Activated naive CD8-positive, alpha-beta T cell treated with anti-CD3 and anti-CD28 coated beads for 36 hours (primary cell): ENCODE measurements at regions not wholly inside any gene's neighbourhood (a gene's known extent, or its start where the extent isn't known, plus 50 kb on each side); places are given as distances from the start of the nearest gene placed in this dataset.
"Not testable (repeated sequence)": the region's sequence is repeated elsewhere in the genome, so short reads cannot be mapped to it uniquely, and the experiment has no call there.

ENCODE experiments used
- DNase-seq: peaks from one replicate; pipeline ENCODE4 v3.0.0; 2021
- H3K27ac Mint-ChIP-seq: one replicate; pipeline ENCODE4 v1.8.0; 2022; ENCODE audit warnings: mild to moderate bottlenecking, moderate library complexity, mixed read lengths
- H3K27me3 Mint-ChIP-seq: one replicate; pipeline ENCODE4 v1.8.0; 2022; ENCODE audit warnings: mild to moderate bottlenecking, mixed read lengths
- H3K36me3 Mint-ChIP-seq: one replicate; pipeline ENCODE4 v1.8.0; 2021; ENCODE audit warnings: mild to moderate bottlenecking, mixed read lengths
- H3K4me1 Mint-ChIP-seq: one replicate; pipeline ENCODE4 v1.8.0; 2021; ENCODE audit warnings: mixed read lengths
- H3K4me3 Mint-ChIP-seq: one replicate; pipeline ENCODE4 v1.8.0; 2022; ENCODE audit warnings: mild to moderate bottlenecking, moderate library complexity, mixed read lengths
- H3K9me3 Mint-ChIP-seq: one replicate; pipeline ENCODE4 v1.8.0; 2022; ENCODE audit warnings: mixed read lengths

- no peaks in the 10 kb centered on the region for H3K4me1 Mint-ChIP-seq
- DNase-seq = no peak
- H3K9me3 Mint-ChIP-seq = peaks cover 9% of the 10 kb centered on the region
- no peaks in the 10 kb centered on the region for H3K36me3 Mint-ChIP-seq
- H3K27ac Mint-ChIP-seq = no peak overlapping the region
- H3K4me3 Mint-ChIP-seq = no peak overlapping the region
- no peaks in the 10 kb centered on the region for H3K27me3 Mint-ChIP-seq
Measured at GRCh38 chr4:164023214-164023613, 528.7 kb downstream of the TMA16 start.

GRCh38 chr4:164027805-164028204 is 533.3 kb downstream of the TMA16 start:
- no peaks in the 10 kb centered on the region for H3K4me1 Mint-ChIP-seq
- no peaks in the 10 kb centered on the region for H3K36me3 Mint-ChIP-seq
- no peaks in the 10 kb centered on the region for H3K27me3 Mint-ChIP-seq

GRCh38 chr4:164039482-164039881 is 545.0 kb downstream of the TMA16 start:
- Mint-ChIP-seq H3K27me3 (no peaks in the 10 kb centered on the region), H3K9me3 (peaks cover 10% of the 10 kb centered on the region), H3K27ac (no peak overlapping the region), H3K36me3 (no peaks in the 10 kb centered on the region), H3K4me3 (no peak overlapping the region), H3K4me1 (no peaks in the 10 kb centered on the region)
- no peak for DNase-seq

More at GRCh38 chr4:164027805-164028204, 533.3 kb downstream of the TMA16 start:
- Mint-ChIP-seq H3K4me3 (no peak overlapping the region), H3K27ac (no peak overlapping the region), H3K9me3 (peaks cover 9% of the 10 kb centered on the region)
- no peak for DNase-seq

- H3K36me3 Mint-ChIP-seq = no peaks in the 10 kb centered on the region
- no peaks in the 10 kb centered on the region for H3K9me3 Mint-ChIP-seq
- no peaks in the 10 kb centered on the region for H3K27me3 Mint-ChIP-seq
Measured at GRCh38 chr4:164056426-164057142, 562.1 kb downstream of the TMA16 start.

GRCh38 chr4:164058776-164059445 is 564.4 kb downstream of the TMA16 start:
- Mint-ChIP-seq H3K9me3 (no peaks in the 10 kb centered on the region), H3K27ac (no peak overlapping the region), H3K27me3 (no peaks in the 10 kb centered on the region), H3K36me3 (no peaks in the 10 kb centered on the region), H3K4me1 (no peaks in the 10 kb centered on the region), H3K4me3 (no peak overlapping the region)
- no peak for DNase-seq

More at GRCh38 chr4:164056426-164057142, 562.1 kb downstream of the TMA16 start:
- no peaks in the 10 kb centered on the region for H3K4me1 Mint-ChIP-seq
- no peak for DNase-seq
- no peak overlapping the region for H3K4me3 Mint-ChIP-seq
- no peak overlapping the region for H3K27ac Mint-ChIP-seq

GRCh38 chr4:164060456-164060855 is 566.0 kb downstream of the TMA16 start:
- Mint-ChIP-seq H3K27me3 (no peaks in the 10 kb centered on the region), H3K9me3 (no peaks in the 10 kb centered on the region), H3K27ac (no peak overlapping the region), H3K4me1 (no peaks in the 10 kb centered on the region), H3K4me3 (no peak overlapping the region), H3K36me3 (no peaks in the 10 kb centered on the region)
- DNase-seq = no peak

- no peak for DNase-seq
- H3K9me3 Mint-ChIP-seq = peaks cover 16% of the 10 kb centered on the region
- no peaks in the 10 kb centered on the region for H3K4me1 Mint-ChIP-seq
- H3K36me3 Mint-ChIP-seq = no peaks in the 10 kb centered on the region
- H3K4me3 Mint-ChIP-seq = no peak overlapping the region
- H3K27ac Mint-ChIP-seq = no peak overlapping the region
- H3K27me3 Mint-ChIP-seq = no peaks in the 10 kb centered on the region
Measured at GRCh38 chr4:164068392-164068791, 573.9 kb downstream of the TMA16 start.

- H3K36me3 Mint-ChIP-seq = no peaks in the 10 kb centered on the region
- no peak overlapping the region for H3K27ac Mint-ChIP-seq
- H3K4me1 Mint-ChIP-seq = no peaks in the 10 kb centered on the region
- no peaks in the 10 kb centered on the region for H3K27me3 Mint-ChIP-seq
- H3K4me3 Mint-ChIP-seq = no peak overlapping the region
- no peak for DNase-seq
- H3K9me3 Mint-ChIP-seq = peaks cover 16% of the 10 kb centered on the region
Measured at GRCh38 chr4:164070625-164071024, 576.1 kb downstream of the TMA16 start.

- no peaks in the 10 kb centered on the region for H3K27me3 Mint-ChIP-seq
Measured at GRCh38 chr4:164081371-164081770, 586.9 kb downstream of the TMA16 start.

GRCh38 chr4:164081801-164082200 is 587.3 kb downstream of the TMA16 start:
- Mint-ChIP-seq H3K4me3 (no peak overlapping the region), H3K27me3 (no peaks in the 10 kb centered on the region), H3K27ac (no peak overlapping the region), H3K9me3 (no peaks in the 10 kb centered on the region), H3K4me1 (no peaks in the 10 kb centered on the region), H3K36me3 (no peaks in the 10 kb centered on the region)
- DNase-seq = no peak

More at GRCh38 chr4:164081371-164081770, 586.9 kb downstream of the TMA16 start:
- DNase-seq = no peak
- Mint-ChIP-seq H3K9me3 (no peaks in the 10 kb centered on the region), H3K36me3 (no peaks in the 10 kb centered on the region), H3K4me3 (no peak overlapping the region), H3K27ac (no peak overlapping the region), H3K4me1 (no peaks in the 10 kb centered on the region)

GRCh38 chr4:164087733-164088132 is 593.2 kb downstream of the TMA16 start:
- Mint-ChIP-seq H3K27ac (no peak overlapping the region), H3K9me3 (no peaks in the 10 kb centered on the region), H3K27me3 (no peaks in the 10 kb centered on the region), H3K4me1 (no peaks in the 10 kb centered on the region), H3K4me3 (no peak overlapping the region), H3K36me3 (no peaks in the 10 kb centered on the region)
- no peak for DNase-seq

- no peaks in the 10 kb centered on the region for H3K4me1 Mint-ChIP-seq
- H3K9me3 Mint-ChIP-seq = peaks cover 2% of the 10 kb centered on the region
- H3K27me3 Mint-ChIP-seq = no peaks in the 10 kb centered on the region
- no peak overlapping the region for H3K4me3 Mint-ChIP-seq
- DNase-seq = no peak
- H3K27ac Mint-ChIP-seq = no peak overlapping the region
- H3K36me3 Mint-ChIP-seq = no peaks in the 10 kb centered on the region
Measured at GRCh38 chr4:164095313-164096110, 601.0 kb downstream of the TMA16 start.

- no peak overlapping the region for H3K4me3 Mint-ChIP-seq
- H3K27ac Mint-ChIP-seq = no peak overlapping the region
- no peaks in the 10 kb centered on the region for H3K4me1 Mint-ChIP-seq
- H3K9me3 Mint-ChIP-seq = peaks cover 2% of the 10 kb centered on the region
- no peak for DNase-seq
- H3K27me3 Mint-ChIP-seq = no peaks in the 10 kb centered on the region
- H3K36me3 Mint-ChIP-seq = no peaks in the 10 kb centered on the region
Measured at GRCh38 chr4:164096766-164097518, 602.5 kb downstream of the TMA16 start.

GRCh38 chr4:164100741-164101365 is 606.4 kb downstream of the TMA16 start:
- H3K4me1 Mint-ChIP-seq, H3K27me3 Mint-ChIP-seq, H3K36me3 Mint-ChIP-seq, H3K4me3 Mint-ChIP-seq, H3K27ac Mint-ChIP-seq, H3K9me3 Mint-ChIP-seq, DNase-seq: not testable (repeated sequence)
